ENCODE measurements at regions not wholly inside any gene's neighbourhood (a gene's known extent, or its start where the extent isn't known, plus 50 kb on each side); places are given as distances from the start of the nearest gene placed in this dataset.
"Not testable (repeated sequence)": the region's sequence is repeated elsewhere in the genome, so short reads cannot be mapped to it uniquely, and the experiment has no call there.

DNA sequence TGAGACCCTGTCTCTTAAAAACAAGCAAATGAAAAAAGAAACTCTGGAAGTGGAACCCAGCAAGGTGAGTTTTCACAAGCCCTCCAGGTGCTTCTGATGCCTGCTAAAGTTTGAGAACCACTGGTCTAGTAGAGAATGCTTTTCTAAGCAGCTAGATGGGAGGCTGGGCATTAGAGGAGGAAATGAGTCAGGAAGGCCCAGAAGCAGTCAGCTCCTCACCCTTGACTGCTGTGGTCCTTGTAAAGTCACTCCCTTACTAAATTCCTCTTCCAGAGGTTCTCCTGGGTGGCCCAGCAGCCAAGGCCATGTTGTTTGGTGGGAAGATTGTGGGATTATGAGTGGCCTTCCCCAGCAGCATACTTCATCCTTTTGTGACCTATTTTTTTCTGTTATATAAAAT, 52.0 kb upstream of the FYN start:
- in situ Hi-C loops (cut with HindIII; ENCODE audit: low pct_ligation_motif_present, low pct_unique_long_range_greater_than_20kb, low sequenced_read_pairs), result no loop called here
- DNase-seq, result no peak

DNA sequence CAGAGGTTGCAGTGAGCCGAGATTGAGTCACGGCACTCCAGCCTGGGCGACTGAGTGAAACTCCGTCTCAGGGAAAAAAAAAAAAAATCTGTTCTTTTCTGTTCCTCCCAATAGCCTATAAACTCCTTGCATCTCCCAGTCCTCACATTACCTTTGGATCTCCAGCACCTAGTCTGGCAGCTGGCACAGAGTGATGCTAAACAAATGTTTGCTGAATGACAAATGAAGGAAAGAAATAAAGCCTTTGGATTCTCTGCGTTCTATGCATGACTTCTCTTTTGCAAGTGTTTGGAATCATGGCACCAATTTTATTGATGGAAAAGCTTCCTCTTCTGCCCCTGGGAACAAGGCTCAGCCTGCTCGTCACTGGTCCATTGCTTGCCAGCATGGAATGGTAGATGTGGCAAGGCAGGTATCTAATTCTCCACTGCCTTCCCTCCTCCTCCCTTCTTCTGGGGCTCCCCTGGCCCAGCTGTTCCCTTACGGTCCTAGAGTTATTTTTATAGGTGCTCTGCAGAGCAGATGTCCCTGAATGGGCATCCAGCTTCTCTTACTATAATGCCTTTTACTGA, 53.6 kb upstream of the FYN start:
- no peak for DNase-seq
- in situ Hi-C loops (cut with HindIII; ENCODE audit: low pct_ligation_motif_present, low pct_unique_long_range_greater_than_20kb, low sequenced_read_pairs), result no loop called here

DNA sequence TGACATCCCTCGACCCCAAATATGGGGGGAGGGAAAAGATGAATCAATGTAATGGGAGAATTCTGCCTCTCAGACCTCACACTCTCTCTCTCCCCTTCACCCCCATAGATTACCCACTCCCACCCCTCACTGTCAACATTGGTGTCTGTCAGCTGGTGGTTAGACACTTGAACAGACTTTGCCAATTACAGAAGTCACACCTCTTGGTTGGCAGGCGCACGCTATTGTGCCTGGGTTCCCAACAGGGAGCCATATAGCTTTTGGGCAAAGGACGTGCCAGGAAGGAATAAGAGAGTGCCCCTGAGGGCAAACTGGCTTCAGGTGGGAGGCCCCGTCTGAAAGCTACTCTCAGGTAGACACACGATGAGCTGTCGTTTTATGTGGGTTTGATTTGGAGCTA, 54.1 kb upstream of the FYN start:
- DNase-seq, result no peak
- in situ Hi-C loops (cut with HindIII; ENCODE audit: low pct_ligation_motif_present, low pct_unique_long_range_greater_than_20kb, low sequenced_read_pairs), result no loop called here

DNA sequence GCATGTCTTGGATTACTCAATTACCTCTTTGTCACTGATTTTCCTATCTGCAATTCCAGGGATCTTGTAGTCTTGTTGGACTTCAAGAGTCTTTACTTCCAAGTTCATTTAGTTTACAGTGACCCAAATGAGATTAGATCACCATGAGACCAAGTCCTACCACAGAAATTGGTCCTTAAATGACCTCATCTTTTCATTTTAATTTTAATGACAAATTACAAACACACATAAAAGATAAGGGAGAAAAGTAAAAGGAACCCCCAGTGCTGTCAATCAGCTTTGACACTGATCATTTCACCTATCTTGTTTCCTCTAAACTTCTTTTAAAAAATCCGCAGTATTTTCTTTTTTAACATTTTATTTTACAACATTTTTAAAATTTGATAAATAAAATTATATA, 54.9 kb upstream of the FYN start:
- no peak for DNase-seq
- in situ Hi-C loops (cut with HindIII; ENCODE audit: low pct_ligation_motif_present, low pct_unique_long_range_greater_than_20kb, low sequenced_read_pairs), result no loop called here

DNA sequence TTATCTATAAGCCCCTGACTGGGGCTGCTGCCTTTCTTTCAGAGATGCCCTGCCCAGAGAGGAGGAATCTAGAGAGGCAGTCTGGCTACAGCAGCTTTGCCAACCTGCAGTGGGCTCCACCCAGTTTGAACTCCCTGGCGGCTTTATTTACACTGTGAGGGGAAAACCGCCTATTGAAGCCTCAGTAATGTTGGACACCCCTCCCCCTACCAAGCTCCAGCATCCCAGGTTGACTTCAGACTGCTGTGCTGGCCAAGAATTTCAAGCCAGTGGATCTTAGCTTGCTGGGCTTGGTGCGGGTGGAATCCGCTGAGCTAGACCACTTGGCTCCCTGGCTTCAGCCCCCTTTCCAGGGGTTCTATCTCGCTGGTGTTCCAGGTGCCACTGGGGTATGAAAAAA, 61.4 kb upstream of the FYN start:
- in situ Hi-C loops (cut with HindIII; ENCODE audit: low pct_ligation_motif_present, low pct_unique_long_range_greater_than_20kb, low sequenced_read_pairs); DNase-seq: not testable (repeated sequence)

DNA sequence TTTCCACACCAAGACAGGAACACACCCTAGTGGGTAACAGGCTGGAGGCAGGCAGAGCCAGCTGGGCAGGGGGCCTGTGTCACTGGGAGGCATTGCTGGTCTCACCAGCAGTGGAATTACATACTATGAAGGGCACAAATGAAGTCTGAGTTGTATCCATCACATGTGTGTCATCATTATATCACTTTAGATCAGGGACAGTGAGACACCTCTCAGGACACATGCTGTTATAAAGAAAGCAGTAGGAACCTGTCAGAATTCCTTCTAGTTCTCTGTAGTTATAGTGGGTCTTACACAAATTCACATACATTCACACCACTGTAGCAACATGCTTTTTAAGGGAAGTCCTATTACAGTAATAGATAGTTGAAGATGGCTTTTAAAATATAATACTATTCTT, 63.5 kb upstream of the FYN start:
- no peak for DNase-seq
- in situ Hi-C loops (cut with HindIII; ENCODE audit: low pct_ligation_motif_present, low pct_unique_long_range_greater_than_20kb, low sequenced_read_pairs), result no loop called here

DNA sequence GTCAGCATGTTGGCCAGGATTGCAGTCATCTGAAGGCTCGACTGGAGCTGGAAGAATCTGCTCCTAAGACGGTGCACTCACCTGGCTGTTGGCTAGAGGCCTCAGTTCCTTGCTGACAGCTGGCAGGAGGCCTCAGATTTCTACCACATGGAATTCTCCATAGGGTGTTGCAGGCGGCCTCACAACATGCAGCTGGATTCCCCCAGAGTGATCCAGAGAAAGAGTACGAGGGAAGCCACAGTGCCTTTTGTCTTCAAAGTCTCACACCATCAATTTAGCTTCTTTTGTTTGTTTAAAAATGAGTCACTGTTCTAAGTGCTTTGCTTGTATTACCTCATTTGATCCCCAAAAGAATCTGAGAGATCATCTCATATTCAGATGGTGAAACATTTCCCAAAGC, 65.5 kb upstream of the FYN start:
- DNase-seq, result no peak
- in situ Hi-C loops (cut with HindIII; ENCODE audit: low pct_ligation_motif_present, low pct_unique_long_range_greater_than_20kb, low sequenced_read_pairs), result no loop called here

DNA sequence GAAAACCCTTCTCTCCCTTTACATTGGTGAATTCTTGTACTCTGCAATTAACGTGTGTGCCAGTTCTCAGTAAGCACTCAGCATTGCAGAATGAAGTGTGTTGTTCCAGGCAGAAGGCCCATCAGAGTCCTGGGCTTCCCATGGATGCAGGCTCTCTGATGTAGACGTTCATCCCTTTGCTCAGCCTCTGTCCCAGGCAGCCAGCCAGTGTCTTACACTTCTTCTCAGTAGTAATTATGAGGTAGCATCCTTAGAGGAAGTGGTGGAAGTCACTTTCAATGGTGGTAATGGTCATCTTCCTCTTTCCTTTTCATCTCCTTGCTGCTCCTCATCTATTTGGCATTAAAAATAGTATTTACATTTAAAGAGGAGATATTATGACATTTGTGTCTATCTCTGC, 66.7 kb upstream of the FYN start:
- in situ Hi-C loops (cut with HindIII; ENCODE audit: low pct_ligation_motif_present, low pct_unique_long_range_greater_than_20kb, low sequenced_read_pairs), result no loop called here
- no peak for DNase-seq

DNA sequence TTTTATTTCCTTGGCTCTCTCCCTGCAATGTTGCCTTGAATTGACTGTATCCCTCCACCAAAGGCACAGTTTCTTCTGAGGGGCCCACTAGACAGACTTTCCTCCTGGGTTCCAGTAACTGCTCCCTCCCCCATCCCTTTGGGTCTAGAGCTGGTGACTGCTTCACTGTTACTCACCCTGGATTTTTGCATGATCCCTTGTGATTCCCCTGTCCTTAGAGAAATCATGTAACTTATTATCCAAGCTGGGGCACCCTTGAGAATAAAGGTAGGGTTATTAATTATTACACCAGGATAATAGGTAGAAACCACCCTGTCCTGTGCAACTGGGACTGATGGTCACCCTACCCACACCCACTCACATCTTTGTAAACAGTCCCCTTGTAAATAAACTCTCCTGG, 67.5 kb upstream of the FYN start:
- in situ Hi-C loops (cut with HindIII; ENCODE audit: low pct_ligation_motif_present, low pct_unique_long_range_greater_than_20kb, low sequenced_read_pairs), result no loop called here
- no peak for DNase-seq

DNA sequence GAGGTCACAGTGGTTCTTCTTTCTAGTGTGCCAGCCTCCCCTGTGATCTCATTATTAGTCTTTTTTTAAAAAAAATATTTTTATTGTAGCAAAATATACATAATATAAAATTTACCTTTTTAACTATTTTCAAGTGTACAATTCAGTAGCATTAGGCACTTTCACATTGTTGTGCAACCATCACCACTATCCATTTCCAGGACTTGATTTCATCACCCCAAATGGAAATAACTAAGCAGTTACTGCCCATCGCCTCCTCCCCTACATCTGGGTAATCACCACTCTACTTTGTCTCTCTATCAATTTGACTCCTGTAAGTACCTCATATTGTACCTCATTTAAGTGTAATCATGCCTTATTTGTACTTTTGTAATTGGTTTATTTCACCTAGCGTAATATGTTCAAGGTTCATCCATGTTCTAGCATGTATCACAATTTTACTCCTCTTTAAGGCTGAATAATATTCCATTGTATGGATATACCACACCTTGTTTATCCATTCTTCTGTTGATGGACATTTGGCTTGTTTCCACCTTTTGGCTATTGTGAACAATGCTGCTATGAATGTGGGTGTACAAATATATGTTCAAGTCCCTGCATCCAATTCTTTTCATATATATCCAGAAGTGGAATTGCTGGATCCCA, 68.6 kb upstream of the FYN start:
- in situ Hi-C loops (cut with HindIII; ENCODE audit: low pct_ligation_motif_present, low pct_unique_long_range_greater_than_20kb, low sequenced_read_pairs), result no loop called here

DNA sequence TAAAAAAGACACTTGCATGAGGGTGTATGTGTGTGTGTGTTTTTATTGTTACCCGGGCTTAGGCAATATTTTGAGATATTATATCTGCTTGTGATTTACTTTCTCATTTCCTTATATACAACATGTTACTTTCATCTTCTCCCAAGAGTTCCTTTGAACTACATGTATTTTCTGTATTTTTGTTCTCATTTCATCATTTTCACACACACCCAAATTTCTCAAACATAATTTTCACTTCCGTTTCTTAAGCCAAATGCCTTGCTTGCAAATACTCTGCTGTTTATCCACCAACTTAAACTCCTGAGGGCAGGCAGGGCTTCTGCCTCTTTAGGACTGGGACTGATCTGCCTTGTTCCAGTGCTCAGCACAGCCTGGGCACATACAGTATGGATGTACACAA, 69.3 kb upstream of the FYN start:
- in situ Hi-C loops (cut with HindIII; ENCODE audit: low pct_ligation_motif_present, low pct_unique_long_range_greater_than_20kb, low sequenced_read_pairs), result no loop called here
- no peak for DNase-seq

More for the DNA sequence above, 68.6 kb upstream of the FYN start:
- no peak for DNase-seq

DNA sequence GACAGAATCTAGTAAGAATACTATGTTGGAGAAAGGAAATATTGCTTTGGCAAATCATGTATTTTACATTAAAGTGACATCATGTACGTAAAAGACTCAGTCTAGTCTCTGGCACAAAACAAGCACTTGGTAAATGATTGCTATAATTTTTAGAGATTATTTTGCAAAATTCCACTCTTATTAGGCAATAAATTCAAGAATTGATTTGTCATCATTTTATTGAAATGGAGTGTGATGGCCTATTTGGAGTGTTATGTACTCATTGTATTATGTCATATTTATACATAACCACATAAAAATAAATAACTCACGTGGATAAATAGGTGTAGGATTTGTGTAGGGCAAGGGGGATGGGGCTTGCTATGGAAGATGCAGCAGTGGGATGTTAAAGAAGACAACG, 70.0 kb upstream of the FYN start:
- in situ Hi-C loops (cut with HindIII; ENCODE audit: low pct_ligation_motif_present, low pct_unique_long_range_greater_than_20kb, low sequenced_read_pairs), result no loop called here
- no peak for DNase-seq

DNA sequence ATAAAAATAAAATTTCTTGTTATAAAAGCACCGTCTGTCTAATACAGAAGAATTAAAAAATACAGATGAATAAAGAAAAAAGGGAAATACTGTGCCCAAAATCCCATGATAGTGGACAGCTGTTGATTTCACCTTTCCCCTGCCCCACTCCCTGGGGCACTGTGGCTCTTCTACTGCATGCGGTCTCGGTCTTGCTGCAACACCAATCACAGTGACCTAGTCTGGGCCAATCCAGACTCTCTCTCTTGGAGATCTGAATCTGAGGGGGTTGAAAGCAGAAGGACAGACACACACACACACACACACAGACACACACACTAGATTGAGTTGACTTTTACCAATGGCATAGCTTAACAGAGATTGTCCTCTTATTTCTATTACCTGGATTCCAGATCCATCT, 70.5 kb upstream of the FYN start:
- in situ Hi-C loops (cut with HindIII; ENCODE audit: low pct_ligation_motif_present, low pct_unique_long_range_greater_than_20kb, low sequenced_read_pairs), result no loop called here
- DNase-seq, result no peak

DNA sequence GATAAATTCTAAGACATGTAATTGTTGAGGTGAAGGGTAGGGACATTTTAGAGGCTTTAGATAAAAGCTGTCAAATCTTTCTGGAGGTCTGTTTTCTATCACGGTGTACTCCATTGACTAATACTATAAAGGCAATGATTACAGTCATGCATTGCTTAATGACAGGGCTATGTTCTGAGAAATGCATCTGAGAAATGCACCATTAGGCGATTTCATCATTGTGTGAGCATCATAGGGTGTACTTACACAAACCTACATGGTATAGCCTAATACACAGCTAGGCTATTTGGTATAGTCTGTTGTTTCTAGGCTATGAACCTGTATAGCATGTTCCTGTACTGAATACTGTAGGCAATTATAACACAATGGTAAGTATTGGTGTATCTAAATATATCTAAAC, 71.3 kb upstream of the FYN start:
- DNase-seq, result no peak
- in situ Hi-C loops (cut with HindIII; ENCODE audit: low pct_ligation_motif_present, low pct_unique_long_range_greater_than_20kb, low sequenced_read_pairs), result no loop called here

DNA sequence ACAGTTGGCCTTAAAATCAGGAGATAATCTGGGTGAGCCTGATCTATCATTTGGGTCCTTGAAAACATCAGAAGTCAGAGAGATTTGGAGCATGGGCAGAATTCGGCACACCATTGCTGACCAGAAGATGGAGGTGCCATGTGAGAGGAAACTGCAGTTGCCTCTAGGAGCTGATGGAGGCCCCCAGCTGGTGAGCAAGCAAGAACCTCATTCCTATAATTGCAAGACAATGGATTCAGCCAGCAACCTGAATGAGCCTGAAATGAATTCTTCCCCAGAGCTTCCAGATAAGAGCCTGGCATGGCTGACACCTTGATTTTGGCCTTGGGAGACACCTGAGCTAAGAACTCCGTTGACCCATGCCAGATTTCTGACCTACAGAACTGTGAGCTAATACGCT, 76.3 kb upstream of the FYN start:
- in situ Hi-C loops (cut with HindIII; ENCODE audit: low pct_ligation_motif_present, low pct_unique_long_range_greater_than_20kb, low sequenced_read_pairs), result no loop called here
- DNase-seq, result no peak

DNA sequence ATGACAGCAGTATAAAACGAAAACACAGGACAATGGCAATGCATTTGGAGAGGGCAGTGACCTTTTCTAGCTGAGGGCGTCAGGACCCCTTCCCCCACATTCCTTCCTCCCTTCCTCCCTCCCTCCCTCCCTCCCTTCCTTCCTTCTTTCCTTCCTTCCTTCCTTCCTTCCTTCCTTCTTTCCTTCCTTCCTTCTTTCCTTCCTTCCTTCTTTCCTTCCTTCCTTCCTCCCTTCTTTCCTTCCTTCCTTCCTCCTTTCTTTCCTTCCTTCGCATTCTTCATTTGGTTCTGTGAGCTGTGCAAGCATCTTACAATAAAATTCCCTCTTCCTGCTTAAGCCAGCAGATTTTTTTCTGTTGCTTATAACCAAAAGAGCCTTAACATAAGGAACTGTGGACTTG, 76.7 kb upstream of the FYN start:
- in situ Hi-C loops (cut with HindIII; ENCODE audit: low pct_ligation_motif_present, low pct_unique_long_range_greater_than_20kb, low sequenced_read_pairs); DNase-seq: not testable (repeated sequence)

DNA sequence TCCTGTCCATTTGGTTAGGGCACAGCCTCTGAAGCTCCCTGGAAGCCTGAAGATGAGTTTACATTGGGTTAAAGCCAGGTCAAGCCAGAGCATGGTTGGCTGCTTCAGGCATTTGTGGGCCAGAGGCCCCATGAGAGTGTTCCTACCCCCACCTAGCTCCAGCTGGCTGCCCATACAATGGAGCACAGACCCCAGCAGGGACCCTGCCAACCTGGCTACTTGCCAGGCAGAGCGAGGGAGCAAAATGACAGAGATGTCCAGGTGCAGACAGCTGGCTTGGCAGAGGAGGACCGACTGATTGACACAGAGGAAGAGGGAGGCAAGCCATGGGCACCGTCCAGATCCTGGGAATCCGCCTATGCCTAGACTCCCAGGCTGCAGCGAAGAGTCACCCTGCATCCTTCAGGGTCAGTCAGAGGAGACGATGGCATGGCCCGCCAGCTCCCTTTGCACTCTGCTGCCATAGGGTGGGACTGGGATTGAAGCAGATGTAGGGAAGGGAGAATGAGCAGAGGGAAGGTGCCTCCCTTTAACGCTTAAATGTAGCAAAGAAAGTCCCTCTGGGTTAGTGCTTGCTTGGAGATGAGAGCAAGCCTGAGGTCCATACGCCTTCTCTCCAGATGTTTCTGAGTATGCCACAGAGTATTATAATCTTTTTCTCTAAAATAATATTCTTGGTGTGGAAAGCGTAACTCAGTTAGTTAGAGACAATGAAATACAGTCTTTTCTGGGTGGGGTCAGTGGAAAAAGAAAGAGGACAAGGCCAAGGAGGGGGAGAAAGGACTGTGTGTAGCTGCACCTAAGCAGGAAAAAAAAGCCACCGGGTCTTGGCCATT, 77.6 kb upstream of the FYN start:
- in situ Hi-C loops (cut with HindIII; ENCODE audit: low pct_ligation_motif_present, low pct_unique_long_range_greater_than_20kb, low sequenced_read_pairs), result no loop called here
- no peak for DNase-seq

DNA sequence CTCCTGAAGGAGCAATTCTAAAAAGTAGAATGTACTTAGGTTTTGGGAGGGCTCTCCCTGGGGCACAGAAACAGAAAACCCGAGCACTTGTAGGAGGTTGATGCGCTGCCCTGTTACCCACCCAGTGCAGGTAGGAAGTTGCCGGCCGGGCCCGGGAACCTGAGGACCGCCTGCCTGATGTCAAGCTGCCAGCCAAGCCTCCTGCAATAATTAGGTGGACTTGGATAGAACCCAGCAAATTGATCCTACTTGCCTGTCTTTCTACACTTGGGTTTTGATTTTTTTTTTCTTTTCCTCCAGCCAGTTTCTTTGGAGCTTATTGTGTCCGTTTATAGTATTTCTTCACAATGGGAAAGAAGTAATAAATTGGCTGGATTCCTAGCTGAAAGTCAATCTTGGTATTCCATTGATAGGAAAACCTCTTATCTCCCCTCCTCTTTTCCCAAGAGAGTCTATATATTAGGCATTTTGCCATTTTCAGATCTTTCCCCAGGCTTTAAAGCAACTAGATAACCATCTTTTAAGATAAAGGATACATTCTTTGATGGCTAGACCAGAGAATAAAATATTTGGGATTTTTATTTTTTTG, 78.3 kb upstream of the FYN start:
- DNase-seq, result no peak
- in situ Hi-C loops (cut with HindIII; ENCODE audit: low pct_ligation_motif_present, low pct_unique_long_range_greater_than_20kb, low sequenced_read_pairs), result no loop called here

DNA sequence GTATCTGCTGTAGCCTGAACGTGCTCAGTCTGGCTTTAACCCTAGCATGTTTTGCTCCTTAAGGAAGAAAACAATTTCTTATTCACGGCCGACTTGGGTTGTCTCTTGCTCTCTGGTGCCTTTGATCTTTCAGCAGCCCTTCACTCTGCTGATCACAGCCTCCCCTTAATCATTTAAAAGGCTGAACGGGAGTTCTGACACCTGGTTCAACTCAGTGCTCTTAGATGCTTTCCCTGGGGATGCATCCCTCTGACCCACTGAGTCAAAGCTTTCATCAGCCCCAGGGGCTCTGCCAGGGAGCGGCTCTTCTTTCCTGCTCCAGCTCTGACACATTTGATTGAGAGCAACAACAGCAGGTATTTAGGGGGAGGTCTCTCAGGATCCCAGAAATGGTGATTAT, 79.0 kb upstream of the FYN start:
- no peak for DNase-seq
- in situ Hi-C loops (cut with HindIII; ENCODE audit: low pct_ligation_motif_present, low pct_unique_long_range_greater_than_20kb, low sequenced_read_pairs), result no loop called here

Measured in ACHN (cell line).